ENCODE measurements at regions not wholly inside any gene's neighbourhood (a gene's known extent, or its start where the extent isn't known, plus 50 kb on each side); places are given as distances from the start of the nearest gene placed in this dataset.
"Not testable (repeated sequence)": the region's sequence is repeated elsewhere in the genome, so short reads cannot be mapped to it uniquely, and the experiment has no call there.

GRCh38 chr3:109918740-109919139, 581.4 kb upstream of the DPPA4 start:
- no peak for DNase-seq

- DNase-seq: no peak
Measured at GRCh38 chr3:109920749-109921148, 583.4 kb upstream of the DPPA4 start.

- no peak for DNase-seq
Measured at GRCh38 chr3:109921509-109921908, 584.2 kb upstream of the DPPA4 start.

- DNase-seq: no peak
Measured at GRCh38 chr3:109922856-109923255, 585.5 kb upstream of the DPPA4 start.

GRCh38 chr3:109923431-109923830, 586.1 kb upstream of the DPPA4 start:
- DNase-seq: no peak

- no peak for DNase-seq
Measured at GRCh38 chr3:109924196-109924595, 586.9 kb upstream of the DPPA4 start.

- DNase-seq: no peak
Measured at GRCh38 chr3:109926376-109926775, 589.0 kb upstream of the DPPA4 start.

- DNase-seq: no peak
Measured at GRCh38 chr3:109927161-109927560, 589.8 kb upstream of the DPPA4 start.

- no peak for DNase-seq
Measured at GRCh38 chr3:109927726-109928125, 590.4 kb upstream of the DPPA4 start.

GRCh38 chr3:109930582-109930981, 593.2 kb upstream of the DPPA4 start:
- no peak for DNase-seq

- no peak for DNase-seq
Measured at GRCh38 chr3:109933576-109933975, 596.2 kb upstream of the DPPA4 start.

GRCh38 chr3:109939817-109940216, 602.5 kb upstream of the DPPA4 start:
- DNase-seq: no peak

- DNase-seq: no peak
Measured at GRCh38 chr3:109943181-109943580, 605.8 kb upstream of the DPPA4 start.

GRCh38 chr3:109944836-109945235, 607.5 kb upstream of the DPPA4 start:
- DNase-seq: no peak

- DNase-seq: no peak
Measured at GRCh38 chr3:109952924-109953323, 615.6 kb upstream of the DPPA4 start.

- DNase-seq: no peak
Measured at GRCh38 chr3:109963831-109964230, 626.5 kb upstream of the DPPA4 start.

GRCh38 chr3:109973733-109974132, 636.4 kb upstream of the DPPA4 start:
- no peak for DNase-seq

- DNase-seq: no peak
Measured at GRCh38 chr3:109977897-109978296, 640.6 kb upstream of the DPPA4 start.

- no peak for DNase-seq
Measured at GRCh38 chr3:109982201-109982600, 644.9 kb upstream of the DPPA4 start.

- DNase-seq: no peak
Measured at GRCh38 chr3:109984976-109985375, 647.6 kb upstream of the DPPA4 start.

- no peak for DNase-seq
Measured at GRCh38 chr3:109985943-109986555, 648.7 kb upstream of the DPPA4 start.

GRCh38 chr3:109994853-109995252, 657.5 kb upstream of the DPPA4 start:
- no peak for DNase-seq

- no peak for DNase-seq
Measured at GRCh38 chr3:109995377-109995776, 658.0 kb upstream of the DPPA4 start.

- DNase-seq: not testable (repeated sequence)
Measured at GRCh38 chr3:110001905-110002304, 664.6 kb upstream of the DPPA4 start.

GRCh38 chr3:110006913-110007312, 669.6 kb upstream of the DPPA4 start:
- DNase-seq: no peak
